Calu3 (cell line): ENCODE measurements at regions not wholly inside any gene's neighbourhood (a gene's known extent, or its start where the extent isn't known, plus 50 kb on each side); places are given as distances from the start of the nearest gene placed in this dataset.

ENCODE experiments used
- BruUV-seq: library from RNA; stranded (reverse); fragments of 400-500 nt; replicated peaks from 2 replicates; lab custom pipeline; 2021; lab: Mats Ljungman, UMichigan
- CTCF ChIA-PET: fragments of 300-600 bp; sonication (Branson Sonifier 250); formaldehyde crosslinking; loops from one replicate; lab custom pipeline; 2022; ENCODE audit warnings: antibody characterized with exemption; lab: Charles Lee
- DNase-seq: peaks from one replicate; pipeline ENCODE4 v3.0.0; 2022
- H3K27ac Mint-ChIP-seq: one replicate; pipeline ENCODE4 v1.8.0; 2022; ENCODE audit warnings: mixed read lengths; ENCODE audit not compliant: unreplicated experiment
- H3K27me3 Mint-ChIP-seq: one replicate; pipeline ENCODE4 v1.8.0; 2022; ENCODE audit warnings: mixed read lengths; ENCODE audit not compliant: unreplicated experiment
- H3K36me3 Mint-ChIP-seq: one replicate; pipeline ENCODE4 v1.8.0; 2022; ENCODE audit warnings: mild to moderate bottlenecking, moderate library complexity, mixed read lengths; ENCODE audit not compliant: insufficient read depth, unreplicated experiment
- H3K4me1 Mint-ChIP-seq: one replicate; pipeline ENCODE4 v1.8.0; 2022; ENCODE audit warnings: mild to moderate bottlenecking, low read depth, mixed read lengths; ENCODE audit not compliant: unreplicated experiment
- H3K4me3 Mint-ChIP-seq: one replicate; pipeline ENCODE4 v1.8.0; 2022; ENCODE audit warnings: mild to moderate bottlenecking, low read depth, moderate library complexity, mixed read lengths; ENCODE audit not compliant: unreplicated experiment
- H3K9me3 Mint-ChIP-seq: one replicate; pipeline ENCODE4 v1.8.0; 2022; ENCODE audit warnings: low read depth, mixed read lengths; ENCODE audit not compliant: unreplicated experiment
- intact Hi-C: fragments of 100-400 bp; cut with micrococcal nuclease; formaldehyde crosslinking; loops from one replicate; pipeline ENCODE4 v1.10.0; 2022; ENCODE audit not compliant: unreplicated experiment
- TF ChIP-seq, protein P1 (sequence below): fragments of 200-600 bp; IDR thresholded peaks from one replicate; pipeline ENCODE4 v1.8.0; 2022; ENCODE audit warnings: antibody characterized with exemption; ENCODE audit not compliant: unreplicated experiment

DNA sequence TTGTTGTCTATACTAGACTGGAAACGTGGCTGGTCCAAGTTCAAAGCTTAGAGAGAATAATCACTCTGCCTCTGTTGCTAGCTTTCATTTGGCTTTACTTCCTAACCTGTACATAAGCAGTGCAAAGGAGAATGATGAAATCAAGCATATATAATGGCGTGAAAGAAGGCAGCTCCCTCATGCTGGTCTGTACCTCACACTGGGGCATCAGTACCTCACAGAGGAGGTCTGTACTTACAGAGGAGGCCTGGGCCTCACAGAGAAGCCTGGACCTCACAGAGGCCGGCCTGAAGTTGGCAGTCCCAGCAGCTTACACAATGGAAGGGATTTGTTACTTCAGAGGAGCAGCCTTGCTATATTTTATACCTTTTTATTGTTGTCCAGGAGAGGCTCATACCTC is 53.3 kb upstream of the MSI2 start:
- Mint-ChIP-seq H3K27me3 (peaks cover 53% of the 10 kb centered on the region), H3K36me3 (no peaks in the 10 kb centered on the region), H3K4me1 (no peaks in the 10 kb centered on the region), H3K4me3 (no peak overlapping the region), H3K27ac (no peak overlapping the region), H3K9me3 (no peaks in the 10 kb centered on the region)
- CTCF ChIA-PET: no interaction called here
- TF ChIP-seq, protein P1, sequence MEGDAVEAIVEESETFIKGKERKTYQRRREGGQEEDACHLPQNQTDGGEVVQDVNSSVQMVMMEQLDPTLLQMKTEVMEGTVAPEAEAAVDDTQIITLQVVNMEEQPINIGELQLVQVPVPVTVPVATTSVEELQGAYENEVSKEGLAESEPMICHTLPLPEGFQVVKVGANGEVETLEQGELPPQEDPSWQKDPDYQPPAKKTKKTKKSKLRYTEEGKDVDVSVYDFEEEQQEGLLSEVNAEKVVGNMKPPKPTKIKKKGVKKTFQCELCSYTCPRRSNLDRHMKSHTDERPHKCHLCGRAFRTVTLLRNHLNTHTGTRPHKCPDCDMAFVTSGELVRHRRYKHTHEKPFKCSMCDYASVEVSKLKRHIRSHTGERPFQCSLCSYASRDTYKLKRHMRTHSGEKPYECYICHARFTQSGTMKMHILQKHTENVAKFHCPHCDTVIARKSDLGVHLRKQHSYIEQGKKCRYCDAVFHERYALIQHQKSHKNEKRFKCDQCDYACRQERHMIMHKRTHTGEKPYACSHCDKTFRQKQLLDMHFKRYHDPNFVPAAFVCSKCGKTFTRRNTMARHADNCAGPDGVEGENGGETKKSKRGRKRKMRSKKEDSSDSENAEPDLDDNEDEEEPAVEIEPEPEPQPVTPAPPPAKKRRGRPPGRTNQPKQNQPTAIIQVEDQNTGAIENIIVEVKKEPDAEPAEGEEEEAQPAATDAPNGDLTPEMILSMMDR: no peak
- intact Hi-C loops: no loop called here
- no TSS peak for BruUV-seq
- DNase-seq: no peak
